ENCODE measurements at regions not wholly inside any gene's neighbourhood (a gene's known extent, or its start where the extent isn't known, plus 50 kb on each side); places are given as distances from the start of the nearest gene placed in this dataset.

- TF ChIP-seq CTCF (IDR thresholded peaks at IDR 0.05; ENCODE audit: poor library complexity): no peak
- TF ChIP-seq EZH2 (IDR thresholded peaks at IDR 0.05; ENCODE audit: borderline replicate concordance): no peak
- TF ChIP-seq EZH2phosphoT487 (IDR thresholded peaks at IDR 0.05; ENCODE audit: low read depth, severe bottlenecking, unreplicated experiment): no peak
Measured at GRCh38 chr2:6202756-6203155, 510.6 kb downstream of the SOX11 start.

Measured in hepatocyte (in vitro differentiated cells).